ENCODE measurements at regions not wholly inside any gene's neighbourhood (a gene's known extent, or its start where the extent isn't known, plus 50 kb on each side); places are given as distances from the start of the nearest gene placed in this dataset.

- TF ChIP-seq CTCF (IDR thresholded peaks at IDR 0.05) (no peak), POLR2A (IDR thresholded peaks at IDR 0.05) (no peak)
These were observed 383.3 kb downstream of the RFC3 start for GRCh38 chr13:34201050-34201913.

Measured in testis (tissue), 2 donors.